GM19395 (cell line): ENCODE measurements at regions not wholly inside any gene's neighbourhood (a gene's known extent, or its start where the extent isn't known, plus 50 kb on each side); places are given as distances from the start of the nearest gene placed in this dataset.

Experiments used
- ATAC-seq: cut with Tn5 transposase; IDR thresholded peaks from one replicate; pipeline ENCODE4 v1.9.1; 2021; ENCODE audit warnings: mild to moderate bottlenecking, moderate library complexity; ENCODE audit not compliant: unreplicated experiment

- ATAC-seq = peak; percentile 84
These were observed 81.2 kb downstream of the INSIG2 start for GRCh38 chr2:118169359-118170005.

GRCh38 chr2:118168615-118169014 lies 80.3 kb downstream of the INSIG2 start:
- ATAC-seq = no peak

- no peak for ATAC-seq
These were observed 78.8 kb downstream of the INSIG2 start for GRCh38 chr2:118167026-118167425.

- ATAC-seq = no peak
These were observed 78.0 kb downstream of the INSIG2 start for GRCh38 chr2:118166242-118166641.

- ATAC-seq = no peak
These were observed 77.3 kb downstream of the INSIG2 start for GRCh38 chr2:118165595-118165994.
